ENCODE measurements at regions not wholly inside any gene's neighbourhood (a gene's known extent, or its start where the extent isn't known, plus 50 kb on each side); places are given as distances from the start of the nearest gene placed in this dataset.
"Not testable (repeated sequence)": the region's sequence is repeated elsewhere in the genome, so short reads cannot be mapped to it uniquely, and the experiment has no call there.

DNA sequence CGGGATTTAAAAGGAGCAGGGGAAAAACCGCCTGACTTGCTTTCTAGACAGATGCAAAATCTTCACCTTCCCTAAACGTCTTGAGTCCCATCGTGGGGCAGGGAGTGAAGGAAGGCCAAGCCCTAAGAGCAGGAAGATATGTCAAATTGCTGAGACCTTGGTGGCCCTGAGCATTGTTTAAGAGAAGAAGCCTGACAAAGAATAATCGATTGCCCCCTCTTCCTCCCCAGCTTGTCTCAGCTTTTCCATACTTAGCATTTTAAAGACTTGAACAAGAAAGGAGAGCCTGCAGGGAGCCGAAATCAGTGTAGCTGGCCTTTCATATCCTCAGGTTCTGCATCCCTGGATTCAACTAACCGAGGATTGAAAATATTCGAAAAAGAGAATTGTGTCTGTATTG is 157.6 kb upstream of the DLX2 start:
- DNase-seq (no peak), ATAC-seq (no peak)
- CTCF ChIA-PET, result no interaction called here
- Mint-ChIP-seq H3K27ac (no peak overlapping the region), H3K4me3 (no peak overlapping the region), H3K4me1 (ENCODE audit: low read depth) (no peaks in the 10 kb centered on the region), H3K9me3 (peaks cover 2% of the 10 kb centered on the region), H3K36me3 (ENCODE audit: low read depth) (no peaks in the 10 kb centered on the region), H3K27me3 (peaks cover 2% of the 10 kb centered on the region)
- TF ChIP-seq, protein P1, sequence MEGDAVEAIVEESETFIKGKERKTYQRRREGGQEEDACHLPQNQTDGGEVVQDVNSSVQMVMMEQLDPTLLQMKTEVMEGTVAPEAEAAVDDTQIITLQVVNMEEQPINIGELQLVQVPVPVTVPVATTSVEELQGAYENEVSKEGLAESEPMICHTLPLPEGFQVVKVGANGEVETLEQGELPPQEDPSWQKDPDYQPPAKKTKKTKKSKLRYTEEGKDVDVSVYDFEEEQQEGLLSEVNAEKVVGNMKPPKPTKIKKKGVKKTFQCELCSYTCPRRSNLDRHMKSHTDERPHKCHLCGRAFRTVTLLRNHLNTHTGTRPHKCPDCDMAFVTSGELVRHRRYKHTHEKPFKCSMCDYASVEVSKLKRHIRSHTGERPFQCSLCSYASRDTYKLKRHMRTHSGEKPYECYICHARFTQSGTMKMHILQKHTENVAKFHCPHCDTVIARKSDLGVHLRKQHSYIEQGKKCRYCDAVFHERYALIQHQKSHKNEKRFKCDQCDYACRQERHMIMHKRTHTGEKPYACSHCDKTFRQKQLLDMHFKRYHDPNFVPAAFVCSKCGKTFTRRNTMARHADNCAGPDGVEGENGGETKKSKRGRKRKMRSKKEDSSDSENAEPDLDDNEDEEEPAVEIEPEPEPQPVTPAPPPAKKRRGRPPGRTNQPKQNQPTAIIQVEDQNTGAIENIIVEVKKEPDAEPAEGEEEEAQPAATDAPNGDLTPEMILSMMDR (IDR thresholded peaks at IDR 0.05), result no peak
- intact Hi-C loops (cut with micrococcal nuclease), result no loop called here
- POLR2A ChIA-PET, result no interaction called here

DNA sequence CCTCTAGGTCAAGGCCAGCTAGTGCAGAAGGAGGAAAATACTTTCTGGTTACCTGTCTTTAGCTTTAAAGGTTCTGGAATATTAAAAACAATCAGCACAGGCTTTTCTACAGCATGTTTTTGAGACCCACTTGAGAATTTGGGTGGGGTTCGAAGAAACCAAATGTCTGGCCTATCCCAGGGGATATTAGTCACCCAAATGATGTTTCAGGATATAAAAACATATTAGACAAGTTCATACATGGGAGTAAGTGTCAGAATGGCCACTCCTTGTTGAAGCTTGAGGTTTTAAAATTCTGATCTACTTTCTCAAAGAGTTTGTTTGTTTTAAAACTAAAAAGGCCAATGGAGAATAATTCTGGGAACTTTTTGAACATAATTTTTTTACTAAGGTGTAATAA is 158.6 kb upstream of the DLX2 start:
- TF ChIP-seq, protein P1 (IDR thresholded peaks at IDR 0.05), result no peak
- no peaks in the 10 kb centered on the region for H3K36me3 Mint-ChIP-seq (ENCODE audit: low read depth)
- H3K4me1 Mint-ChIP-seq (ENCODE audit: low read depth), result no peaks in the 10 kb centered on the region
- DNase-seq (no peak), ATAC-seq (no peak)
- H3K9me3 Mint-ChIP-seq, result peaks cover 4% of the 10 kb centered on the region
- H3K4me3 Mint-ChIP-seq, result no peak overlapping the region
- CTCF ChIA-PET, result no interaction called here
- peaks cover 2% of the 10 kb centered on the region for H3K27me3 Mint-ChIP-seq
- intact Hi-C loops (cut with micrococcal nuclease), result no loop called here
- no peak overlapping the region for H3K27ac Mint-ChIP-seq
- POLR2A ChIA-PET, result no interaction called here

DNA sequence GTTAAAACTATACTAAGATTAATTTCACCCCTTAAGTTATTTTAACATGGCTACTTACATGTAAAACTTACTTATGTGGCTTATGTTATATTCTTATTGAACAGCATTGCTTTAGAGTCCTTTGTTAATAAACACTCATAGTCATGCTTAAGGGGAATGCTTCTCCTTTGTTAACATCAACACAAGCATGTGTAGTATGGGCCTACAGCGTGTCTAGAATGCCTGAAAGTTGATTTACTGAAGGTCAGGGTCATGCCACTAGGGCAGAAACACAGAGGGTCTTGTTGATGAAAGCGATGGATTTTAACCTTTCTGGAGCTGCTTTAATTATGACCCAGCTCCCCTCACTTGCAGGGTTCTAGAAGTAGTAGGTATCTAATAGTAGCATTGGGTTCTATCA is 159.8 kb upstream of the DLX2 start:
- H3K27ac Mint-ChIP-seq, result no peak overlapping the region
- peaks cover 4% of the 10 kb centered on the region for H3K9me3 Mint-ChIP-seq
- ChIA-PET CTCF (no interaction called here), POLR2A (no interaction called here)
- H3K27me3 Mint-ChIP-seq, result peaks cover 2% of the 10 kb centered on the region
- TF ChIP-seq, protein P1 (IDR thresholded peaks at IDR 0.05), result no peak
- no peak overlapping the region for H3K4me3 Mint-ChIP-seq
- H3K4me1 Mint-ChIP-seq (ENCODE audit: low read depth), result no peaks in the 10 kb centered on the region
- no peak for ATAC-seq
- intact Hi-C loops (cut with micrococcal nuclease), result no loop called here
- DNase-seq, result no peak
- no peaks in the 10 kb centered on the region for H3K36me3 Mint-ChIP-seq (ENCODE audit: low read depth)

DNA sequence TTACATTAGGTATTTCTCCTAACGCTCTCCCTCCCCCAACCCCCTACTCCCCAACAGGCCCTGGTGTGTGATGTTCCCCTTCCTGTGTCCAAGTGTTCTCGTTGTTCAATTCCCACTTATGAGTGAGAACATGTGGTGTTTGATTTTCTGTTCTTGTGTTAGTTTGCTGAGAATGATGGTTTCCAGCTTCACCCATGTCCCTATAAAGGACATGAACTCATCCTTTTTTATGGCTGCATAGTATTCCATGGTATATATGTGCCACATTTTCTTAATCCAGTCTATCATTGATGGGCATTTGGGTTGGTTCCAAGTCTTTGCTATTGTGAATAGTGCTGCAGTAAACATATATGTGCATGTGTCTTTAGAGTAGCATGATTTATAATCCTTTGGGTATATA is 162.1 kb upstream of the DLX2 start:
- CTCF ChIA-PET; ATAC-seq; DNase-seq; H3K9me3 Mint-ChIP-seq; H3K27ac Mint-ChIP-seq; POLR2A ChIA-PET; H3K27me3 Mint-ChIP-seq; H3K4me3 Mint-ChIP-seq; H3K4me1 Mint-ChIP-seq (ENCODE audit: low read depth); H3K36me3 Mint-ChIP-seq (ENCODE audit: low read depth); intact Hi-C loops (cut with micrococcal nuclease): not testable (repeated sequence)

DNA sequence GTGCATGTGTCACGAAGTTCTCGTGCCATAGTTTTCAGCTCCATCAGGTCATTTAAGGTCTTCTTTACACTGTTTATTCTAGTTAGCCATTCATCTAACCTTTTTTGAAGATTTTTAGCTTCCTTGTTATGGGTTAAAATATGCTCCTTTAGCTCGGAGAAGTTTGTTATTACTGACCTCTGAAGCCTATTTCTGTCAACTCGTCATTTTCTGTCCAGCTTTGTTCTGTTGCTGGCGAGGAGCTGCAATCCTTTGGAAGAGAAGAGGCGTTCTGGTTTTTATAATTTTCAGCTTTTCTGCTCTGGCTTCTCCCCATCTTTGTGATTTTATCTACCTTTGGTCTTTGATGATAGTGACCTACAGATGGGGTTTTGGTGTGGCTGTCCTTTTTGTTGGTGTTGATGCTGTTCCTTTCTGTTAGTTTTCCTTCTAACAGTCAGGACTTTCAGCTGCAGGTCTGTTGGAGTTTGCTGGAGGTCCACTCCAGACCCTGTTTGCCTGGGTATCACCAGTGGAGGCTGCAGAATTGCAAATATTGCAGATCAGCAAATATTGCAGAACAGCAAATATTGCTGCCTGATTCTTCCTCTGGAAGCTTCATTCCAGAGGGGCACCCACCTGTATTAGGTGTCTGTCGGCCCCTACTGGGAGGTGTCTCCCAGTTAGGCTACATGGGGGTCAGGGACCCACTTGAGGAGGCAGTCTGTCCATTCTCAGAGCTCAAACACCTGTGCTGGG is 157.7 kb upstream of the ITGA6 start:
- DNase-seq; intact Hi-C loops (cut with micrococcal nuclease); H3K9me3 Mint-ChIP-seq; ATAC-seq; H3K27ac Mint-ChIP-seq; POLR2A ChIA-PET; H3K4me3 Mint-ChIP-seq; H3K36me3 Mint-ChIP-seq (ENCODE audit: low read depth); H3K27me3 Mint-ChIP-seq: not testable (repeated sequence)
- CTCF ChIA-PET, result interaction anchor here (1.6 kb wide), 1 partner anchor 192 kb away, joined by 4 read pairs; no protein-coding TSS in a partner anchor
- peaks cover 14% of the 10 kb centered on the region for H3K4me1 Mint-ChIP-seq (ENCODE audit: low read depth)

DNA sequence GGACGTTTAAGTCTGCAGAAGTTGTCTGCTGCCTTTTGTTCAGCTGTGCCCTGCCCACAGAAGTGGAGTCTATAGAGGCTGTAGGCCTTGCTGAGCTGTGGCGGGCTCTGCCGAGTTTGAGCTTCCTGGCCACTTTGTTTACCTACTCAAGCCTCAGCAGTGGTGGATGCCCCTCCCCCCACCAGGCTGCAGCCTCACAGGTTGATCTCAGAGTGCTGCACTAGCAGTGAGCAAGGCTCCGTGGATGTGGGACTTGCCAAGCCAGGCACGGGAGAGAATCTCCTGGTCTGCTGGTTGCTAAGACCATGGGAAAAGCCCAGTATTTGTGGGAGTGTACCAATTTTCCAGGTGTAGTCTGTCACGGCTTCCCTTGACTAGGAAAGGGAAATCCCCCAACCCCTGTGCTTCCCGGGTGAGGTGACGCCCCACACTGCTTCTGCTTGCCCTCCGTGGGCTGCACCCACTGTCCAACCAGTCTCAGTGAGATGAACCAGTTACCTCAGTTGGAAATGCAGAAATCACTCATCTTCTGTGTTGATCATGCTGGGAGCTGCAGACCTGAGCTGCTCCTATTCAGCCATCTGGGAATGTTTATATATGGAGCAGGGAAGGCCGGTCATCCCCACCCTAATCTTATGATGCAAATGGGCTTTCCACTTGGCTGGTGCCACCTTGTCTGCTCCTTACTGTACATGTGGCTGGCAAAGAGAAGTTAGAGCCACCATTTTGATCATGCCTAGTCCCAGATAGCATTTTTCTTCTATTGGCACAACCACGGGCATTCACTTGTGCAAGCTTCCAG is 156.9 kb upstream of the ITGA6 start:
- H3K27me3 Mint-ChIP-seq, result no peaks in the 10 kb centered on the region
- TF ChIP-seq, protein P1 (IDR thresholded peaks at IDR 0.05), result no peak
- DNase-seq, result peak; percentile 50
- H3K27ac Mint-ChIP-seq, result no peak overlapping the region
- intact Hi-C loops (cut with micrococcal nuclease), result no loop called here
- no peaks in the 10 kb centered on the region for H3K36me3 Mint-ChIP-seq (ENCODE audit: low read depth)
- peaks cover 22% of the 10 kb centered on the region for H3K4me1 Mint-ChIP-seq (ENCODE audit: low read depth)
- POLR2A ChIA-PET, result no interaction called here
- peaks cover 2% of the 10 kb centered on the region for H3K9me3 Mint-ChIP-seq
- ATAC-seq, result no peak
- H3K4me3 Mint-ChIP-seq, result no peak overlapping the region
- CTCF ChIA-PET, result interaction anchor here (1.6 kb wide), 1 partner anchor 191 kb away, joined by 4 read pairs; no protein-coding TSS in a partner anchor
